Panc1 (cell line): ENCODE measurements at regions not wholly inside any gene's neighbourhood (a gene's known extent, or its start where the extent isn't known, plus 50 kb on each side); places are given as distances from the start of the nearest gene placed in this dataset.

Experiments used
- ATAC-seq: fragments of 200-7000 bp; cut with Tn5 transposase; 2 replicates; pipeline ENCODE4 v1.9.1; 2020; ENCODE audit warnings: mild to moderate bottlenecking, moderate library complexity
- BruUV-seq: library from RNA; stranded (reverse); fragments of 400-500 nt; replicated peaks from 2 replicates; lab custom pipeline; 2021; lab: Mats Ljungman, UMichigan
- CTCF ChIA-PET: fragments of 300-600 bp; sonication (Branson Sonifier 250); formaldehyde crosslinking; loops from one replicate; lab custom pipeline; 2022; ENCODE audit warnings: antibody characterized with exemption; lab: Charles Lee
- POLR2A ChIA-PET: fragments of 300-600 bp; sonication (Branson Sonifier 250); formaldehyde crosslinking; loops from one replicate; lab custom pipeline; 2022; ENCODE audit warnings: antibody characterized with exemption; lab: Charles Lee
- DNase-seq: peaks from one replicate; pipeline ENCODE4 v3.0.0-alpha.2; 2010; ENCODE audit warnings: low read depth, low spot score
- H3K27ac ChIP-seq: 2 replicates; pipeline ENCODE4 v1.5.1; 2011; ENCODE audit warnings: mild to moderate bottlenecking, low read length, inconsistent platforms
- H3K27me3 ChIP-seq: fragments of 200-500 bp; sonication (Bioruptor generic); 2 replicates; pipeline ENCODE4 v1.6.0; 2014; ENCODE audit warnings: low read length, inconsistent platforms; ENCODE audit not compliant: control insufficient read depth, insufficient read depth
- H3K36me3 ChIP-seq: fragments of 200-500 bp; sonication (Bioruptor generic); 2 replicates; pipeline ENCODE4 v1.5.1; 2014; ENCODE audit warnings: inconsistent platforms, mild to moderate bottlenecking, low read length, moderate library complexity; ENCODE audit not compliant: control insufficient read depth, insufficient read depth
- H3K4me1 ChIP-seq: 2 replicates; pipeline ENCODE4 v1.5.1; 2011; ENCODE audit warnings: inconsistent platforms, mild to moderate bottlenecking, low read length, moderate library complexity; ENCODE audit not compliant: control insufficient read depth, insufficient read depth
- H3K4me3 ChIP-seq, 2 experiments: 2 replicates each; pipeline ENCODE4 v1.5.1; 2011 to 2012; ENCODE audit warnings: low read depth in 2 of 2, low read length in 2 of 2, mild to moderate bottlenecking in 2 of 2, inconsistent platforms in 1 of 2, moderate library complexity in 1 of 2
- H3K9me3 ChIP-seq: fragments of 200-500 bp; sonication (Bioruptor generic); 2 replicates; pipeline ENCODE4 v1.5.1; 2014; ENCODE audit warnings: low read depth, mild to moderate bottlenecking, inconsistent platforms, low read length, moderate library complexity; ENCODE audit not compliant: control insufficient read depth, insufficient read depth
- CTCF ChIP-seq: fragments of 450-650 bp; IDR thresholded peaks from 2 replicates; pipeline ENCODE4 v1.5.1; 2017; ENCODE audit warnings: mild to moderate bottlenecking
- POLR2AphosphoS5 ChIP-seq: IDR thresholded peaks from 2 replicates; pipeline ENCODE4 v1.6.1; 2012; ENCODE audit warnings: mild to moderate bottlenecking, low read depth, low read length, moderate library complexity
- SIN3A ChIP-seq: IDR thresholded peaks from 2 replicates; pipeline ENCODE4 v1.6.1; 2012; ENCODE audit warnings: low read depth, mild to moderate bottlenecking, low read length, moderate library complexity, borderline replicate concordance; ENCODE audit not compliant: insufficient read depth
- TCF7L2 ChIP-seq: IDR thresholded peaks from 2 replicates; pipeline ENCODE4 v1.6.1; 2011; ENCODE audit warnings: mild to moderate bottlenecking, low read depth, low read length, inconsistent platforms
- in situ Hi-C: cut with HindIII; loops from 2 replicates; pipeline ENCODE4 v1.10.0; 2016; ENCODE audit warnings: low sequenced_read_pairs, low pct_unique_long_range_greater_than_20kb
- intact Hi-C: fragments of 100-400 bp; cut with micrococcal nuclease; formaldehyde crosslinking; loops from one replicate; pipeline ENCODE4 v1.10.0; 2022; ENCODE audit not compliant: unreplicated experiment
- TF ChIP-seq, protein P1 (sequence below), 2 experiments: IDR thresholded peaks; 2 replicates each; pipeline ENCODE4 v1.6.1; 2011 to 2012; ENCODE audit warnings: low read depth in 2 of 2, control low read depth in 1 of 2, low read length in 1 of 2, mild to moderate bottlenecking in 1 of 2, moderate library complexity in 1 of 2; ENCODE audit not compliant: insufficient read depth in 1 of 2

GRCh38 chr10:78310481-78311080, 276.9 kb downstream of the RPS24 start:
- TF ChIP-seq TCF7L2 = no peak
- H3K27ac ChIP-seq = no peak overlapping the region
- DNase-seq (no peak), ATAC-seq (no peak; the same call in 1 of the 2 replicates)
- H3K9me3 ChIP-seq = no peaks in the 10 kb centered on the region
- no TSS peak for BruUV-seq
- in situ Hi-C loops (no loop called here), intact Hi-C loops (no loop called here)
- H3K4me3 ChIP-seq = no peak overlapping the region
- H3K27me3 ChIP-seq = peaks cover 26% of the 10 kb centered on the region; the same call in 1 of the 2 replicates
- CTCF ChIA-PET = no interaction called here
- no peaks in the 10 kb centered on the region for H3K4me1 ChIP-seq
- H3K36me3 ChIP-seq = no peaks in the 10 kb centered on the region
- POLR2A ChIA-PET = no interaction called here

DNA sequence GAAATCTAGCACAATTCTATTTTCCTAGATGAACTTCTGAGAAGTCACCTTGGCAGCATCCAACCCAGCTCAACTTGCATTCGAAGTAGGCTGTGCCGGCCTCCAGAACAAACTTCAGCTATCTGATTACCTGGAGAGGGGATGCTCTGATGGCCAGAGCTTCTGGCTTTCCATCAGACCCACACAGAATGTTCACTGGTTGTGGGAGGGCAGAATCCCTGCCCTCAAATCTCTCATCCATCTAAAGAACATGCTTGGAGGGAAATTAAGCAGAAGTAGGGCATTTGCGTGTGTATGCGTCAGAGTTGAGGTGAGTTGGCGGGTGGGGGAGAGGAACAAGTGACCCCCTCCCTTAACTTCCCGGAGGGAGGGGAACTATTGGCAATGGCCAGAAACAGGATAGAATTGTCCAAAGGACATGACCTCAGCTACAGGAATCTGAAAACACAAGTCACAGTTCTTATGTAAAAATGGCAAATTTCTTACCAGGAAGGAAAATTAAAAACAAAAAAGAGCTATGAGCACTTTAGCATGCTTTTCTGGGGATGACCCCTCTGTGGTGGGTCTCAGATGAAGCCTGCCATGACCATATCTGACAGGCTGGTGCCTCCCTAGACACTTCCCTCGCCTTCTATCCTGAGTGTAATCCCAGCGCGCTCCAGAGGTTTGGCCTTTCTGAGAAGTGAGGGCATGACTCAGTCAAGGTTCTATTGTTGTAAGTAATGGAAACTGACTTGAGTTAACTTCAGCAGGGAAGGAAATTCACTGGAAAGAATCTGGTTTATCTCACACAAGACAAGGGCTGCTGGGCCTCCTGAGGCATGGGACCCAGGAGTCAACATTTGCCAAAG, 278.8 kb downstream of the RPS24 start:
- H3K27me3 ChIP-seq = peaks cover 11% of the 10 kb centered on the region; the same call in 1 of the 2 replicates
- no peak overlapping the region for H3K4me3 ChIP-seq
- TF ChIP-seq POLR2AphosphoS5 = no peak
- TF ChIP-seq TCF7L2 = no peak
- TF ChIP-seq SIN3A = no peak
- TF ChIP-seq, protein P1, sequence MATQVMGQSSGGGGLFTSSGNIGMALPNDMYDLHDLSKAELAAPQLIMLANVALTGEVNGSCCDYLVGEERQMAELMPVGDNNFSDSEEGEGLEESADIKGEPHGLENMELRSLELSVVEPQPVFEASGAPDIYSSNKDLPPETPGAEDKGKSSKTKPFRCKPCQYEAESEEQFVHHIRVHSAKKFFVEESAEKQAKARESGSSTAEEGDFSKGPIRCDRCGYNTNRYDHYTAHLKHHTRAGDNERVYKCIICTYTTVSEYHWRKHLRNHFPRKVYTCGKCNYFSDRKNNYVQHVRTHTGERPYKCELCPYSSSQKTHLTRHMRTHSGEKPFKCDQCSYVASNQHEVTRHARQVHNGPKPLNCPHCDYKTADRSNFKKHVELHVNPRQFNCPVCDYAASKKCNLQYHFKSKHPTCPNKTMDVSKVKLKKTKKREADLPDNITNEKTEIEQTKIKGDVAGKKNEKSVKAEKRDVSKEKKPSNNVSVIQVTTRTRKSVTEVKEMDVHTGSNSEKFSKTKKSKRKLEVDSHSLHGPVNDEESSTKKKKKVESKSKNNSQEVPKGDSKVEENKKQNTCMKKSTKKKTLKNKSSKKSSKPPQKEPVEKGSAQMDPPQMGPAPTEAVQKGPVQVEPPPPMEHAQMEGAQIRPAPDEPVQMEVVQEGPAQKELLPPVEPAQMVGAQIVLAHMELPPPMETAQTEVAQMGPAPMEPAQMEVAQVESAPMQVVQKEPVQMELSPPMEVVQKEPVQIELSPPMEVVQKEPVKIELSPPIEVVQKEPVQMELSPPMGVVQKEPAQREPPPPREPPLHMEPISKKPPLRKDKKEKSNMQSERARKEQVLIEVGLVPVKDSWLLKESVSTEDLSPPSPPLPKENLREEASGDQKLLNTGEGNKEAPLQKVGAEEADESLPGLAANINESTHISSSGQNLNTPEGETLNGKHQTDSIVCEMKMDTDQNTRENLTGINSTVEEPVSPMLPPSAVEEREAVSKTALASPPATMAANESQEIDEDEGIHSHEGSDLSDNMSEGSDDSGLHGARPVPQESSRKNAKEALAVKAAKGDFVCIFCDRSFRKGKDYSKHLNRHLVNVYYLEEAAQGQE (IDR thresholded peaks at IDR 0.05; ENCODE audit: insufficient read depth in 1 of 2, low read depth in 2 of 2, low read length in 1 of 2) = no peak
- TF ChIP-seq CTCF = no peak
- no peak for DNase-seq
- ChIA-PET CTCF (no interaction called here), POLR2A (interaction anchor here (0.6 kb wide), 1 partner anchor 503 kb away, joined by 3 read pairs; no protein-coding TSS in a partner anchor)
- ATAC-seq = no peak
- intact Hi-C loops = no loop called here
- BruUV-seq = no TSS peak
- in situ Hi-C loops = no loop called here
- no peaks in the 10 kb centered on the region for H3K4me1 ChIP-seq
- no peak overlapping the region for H3K27ac ChIP-seq
- H3K9me3 ChIP-seq = no peaks in the 10 kb centered on the region
- no peaks in the 10 kb centered on the region for H3K36me3 ChIP-seq
